ENCODE measurements at regions not wholly inside any gene's neighbourhood (a gene's known extent, or its start where the extent isn't known, plus 50 kb on each side); places are given as distances from the start of the nearest gene placed in this dataset.

GRCh38 chr1:218848009-218848408, 325.7 kb upstream of the LYPLAL1 start:
- Mint-ChIP-seq H3K9me3 (no peaks in the 10 kb centered on the region), H3K4me3 (no peak overlapping the region), H3K27me3 (ENCODE audit: insufficient read depth) (no peaks in the 10 kb centered on the region), H3K4me1 (peaks cover 8% of the 10 kb centered on the region), H3K36me3 (ENCODE audit: low read depth) (no peaks in the 10 kb centered on the region), H3K27ac (no peak overlapping the region)
- no peak for TF ChIP-seq CTCF (conservative IDR thresholded peaks at IDR 0.05)
- H3K4me3 ChIP-seq (ENCODE audit: low read length): no peak overlapping the region
- no peaks in the 10 kb centered on the region for H3K9me3 ChIP-seq (ENCODE audit: control insufficient read depth, low read length)
- H3K9ac ChIP-seq (ENCODE audit: extremely low read depth, low read length, poor library complexity, severe bottlenecking): no peak overlapping the region
- H3K27me3 ChIP-seq (ENCODE audit: control insufficient read depth, insufficient read depth, low read length, poor library complexity, severe bottlenecking): no peaks in the 10 kb centered on the region
- no peak for DNase-seq
- H3K4me1 ChIP-seq (ENCODE audit: control insufficient read depth, insufficient read depth, low read length): peaks cover 2% of the 10 kb centered on the region
- no peak overlapping the region for H3K27ac ChIP-seq (ENCODE audit: low read depth, low read length)
- WGBS, 2 experiments (ENCODE audit: insufficient coverage in 1 of 2, insufficient read length in 1 of 2): 92 to 100% methylated on average over 1 of the region's 1 CpG
- no peaks in the 10 kb centered on the region for H3K36me3 ChIP-seq (ENCODE audit: control insufficient read depth, insufficient read depth, low read length)

DNA sequence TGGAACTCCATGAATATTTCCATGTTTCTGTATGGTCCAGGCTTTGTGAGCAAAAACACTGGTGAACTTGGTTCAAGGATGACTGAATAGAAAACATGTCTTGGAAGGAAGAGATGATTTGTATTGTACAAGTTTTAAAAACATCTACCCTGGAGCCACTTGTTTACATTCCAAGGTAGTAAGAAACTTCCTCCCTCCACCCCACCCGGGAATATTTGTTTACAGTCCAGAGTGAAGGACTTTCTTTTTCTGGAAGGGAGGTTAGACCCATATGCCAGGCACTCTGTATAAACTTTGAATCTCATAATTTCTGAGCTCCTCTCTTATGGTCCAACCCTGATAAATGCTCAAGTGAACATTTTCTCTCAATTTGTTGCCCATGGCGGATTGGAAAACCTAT, 323.3 kb upstream of the LYPLAL1 start:
- DNase-seq: no peak
- Histone ChIP-seq H3K4me1 (ENCODE audit: control insufficient read depth, insufficient read depth, low read length) (peaks cover 2% of the 10 kb centered on the region), H3K9me3 (ENCODE audit: control insufficient read depth, low read length) (no peaks in the 10 kb centered on the region), H3K36me3 (ENCODE audit: control insufficient read depth, insufficient read depth, low read length) (no peaks in the 10 kb centered on the region), H3K27ac (ENCODE audit: low read depth, low read length) (no peak overlapping the region), H3K4me3 (ENCODE audit: low read length) (no peak overlapping the region), H3K27me3 (ENCODE audit: control insufficient read depth, insufficient read depth, low read length, poor library complexity, severe bottlenecking) (no peaks in the 10 kb centered on the region), H3K9ac (ENCODE audit: extremely low read depth, low read length, poor library complexity, severe bottlenecking) (no peak overlapping the region)
- Mint-ChIP-seq H3K27me3 (ENCODE audit: insufficient read depth) (no peaks in the 10 kb centered on the region), H3K4me1 (peaks cover 8% of the 10 kb centered on the region), H3K27ac (no peak overlapping the region), H3K4me3 (no peak overlapping the region), H3K9me3 (no peaks in the 10 kb centered on the region), H3K36me3 (ENCODE audit: low read depth) (no peaks in the 10 kb centered on the region)
- WGBS, 2 experiments (ENCODE audit: insufficient coverage in 1 of 2, insufficient read length in 1 of 2): 92 to 100% methylated on average over 1 to 2 of the region's 2 CpGs
- no peak for TF ChIP-seq CTCF (conservative IDR thresholded peaks at IDR 0.05)

GRCh38 chr1:218851586-218851985, 322.1 kb upstream of the LYPLAL1 start:
- H3K4me1 Mint-ChIP-seq: peaks cover 8% of the 10 kb centered on the region
- H3K36me3 Mint-ChIP-seq (ENCODE audit: low read depth): no peaks in the 10 kb centered on the region
- no peaks in the 10 kb centered on the region for H3K9me3 ChIP-seq (ENCODE audit: control insufficient read depth, low read length)
- no peak overlapping the region for H3K4me3 Mint-ChIP-seq
- H3K9ac ChIP-seq (ENCODE audit: extremely low read depth, low read length, poor library complexity, severe bottlenecking): no peak overlapping the region
- H3K4me3 ChIP-seq (ENCODE audit: low read length): no peak overlapping the region
- no peak for TF ChIP-seq CTCF (conservative IDR thresholded peaks at IDR 0.05)
- no peak for DNase-seq
- no peaks in the 10 kb centered on the region for H3K9me3 Mint-ChIP-seq
- peaks cover 2% of the 10 kb centered on the region for H3K4me1 ChIP-seq (ENCODE audit: control insufficient read depth, insufficient read depth, low read length)
- H3K27ac ChIP-seq (ENCODE audit: low read depth, low read length): no peak overlapping the region
- H3K27me3 Mint-ChIP-seq (ENCODE audit: insufficient read depth): no peaks in the 10 kb centered on the region
- 94% methylated on average over 2 of the region's 2 CpGs; no CpG with 5 or more reads in 1 of the 2 experiments for WGBS, 2 experiments (ENCODE audit: insufficient coverage in 1 of 2, insufficient read length in 1 of 2)
- H3K27me3 ChIP-seq (ENCODE audit: control insufficient read depth, insufficient read depth, low read length, poor library complexity, severe bottlenecking): no peaks in the 10 kb centered on the region
- no peaks in the 10 kb centered on the region for H3K36me3 ChIP-seq (ENCODE audit: control insufficient read depth, insufficient read depth, low read length)
- no peak overlapping the region for H3K27ac Mint-ChIP-seq

All from endodermal cell (in vitro differentiated cells).